GM21447 (cell line): ENCODE measurements at regions not wholly inside any gene's neighbourhood (a gene's known extent, or its start where the extent isn't known, plus 50 kb on each side); places are given as distances from the start of the nearest gene placed in this dataset.

Experiments
- ATAC-seq: cut with Tn5 transposase; IDR thresholded peaks from one replicate; pipeline ENCODE4 v1.9.1; 2021; ENCODE audit not compliant: unreplicated experiment

- ATAC-seq, result no peak
These were observed 57.3 kb downstream of the MAF start for GRCh38 chr16:79543219-79543618.

- no peak for ATAC-seq
These were observed 58.2 kb downstream of the MAF start for GRCh38 chr16:79542237-79542774.

GRCh38 chr16:79540825-79541595 is 59.5 kb downstream of the MAF start:
- ATAC-seq, result no peak

GRCh38 chr16:79537584-79537983 is 63.0 kb downstream of the MAF start:
- ATAC-seq, result no peak

GRCh38 chr16:79536958-79537357 is 63.6 kb downstream of the MAF start:
- no peak for ATAC-seq

GRCh38 chr16:79535130-79535529 is 65.4 kb downstream of the MAF start:
- ATAC-seq, result no peak

GRCh38 chr16:79534143-79534542 is 66.4 kb downstream of the MAF start:
- ATAC-seq, result no peak

- no peak for ATAC-seq
These were observed 67.2 kb downstream of the MAF start for GRCh38 chr16:79533292-79533691.

GRCh38 chr16:79532785-79533184 is 67.8 kb downstream of the MAF start:
- ATAC-seq, result no peak

- ATAC-seq, result no peak
These were observed 68.3 kb downstream of the MAF start for GRCh38 chr16:79532273-79532672.

GRCh38 chr16:79528338-79528737 is 72.2 kb downstream of the MAF start:
- no peak for ATAC-seq

GRCh38 chr16:79523971-79524370 is 76.6 kb downstream of the MAF start:
- no peak for ATAC-seq

- ATAC-seq, result peak; percentile 79
These were observed 81.1 kb downstream of the MAF start for GRCh38 chr16:79519448-79519847.

GRCh38 chr16:79517156-79517555 is 83.4 kb downstream of the MAF start:
- ATAC-seq, result no peak

GRCh38 chr16:79510879-79511278 is 89.7 kb downstream of the MAF start:
- ATAC-seq, result no peak

GRCh38 chr16:79509906-79510305 is 90.6 kb downstream of the MAF start:
- no peak for ATAC-seq

GRCh38 chr16:79509211-79509631 is 91.3 kb downstream of the MAF start:
- no peak for ATAC-seq

GRCh38 chr16:79508294-79508693 is 92.2 kb downstream of the MAF start:
- no peak for ATAC-seq

GRCh38 chr16:79505344-79505743 is 95.2 kb downstream of the MAF start:
- ATAC-seq, result no peak

- ATAC-seq, result no peak
These were observed 97.0 kb downstream of the MAF start for GRCh38 chr16:79503511-79503910.

GRCh38 chr16:79501446-79501845 is 99.1 kb downstream of the MAF start:
- no peak for ATAC-seq

- no peak for ATAC-seq
These were observed 99.7 kb downstream of the MAF start for GRCh38 chr16:79500866-79501265.

- no peak for ATAC-seq
These were observed 100.3 kb downstream of the MAF start for GRCh38 chr16:79500286-79500685.
